HG03342 (cell line): ENCODE measurements at regions not wholly inside any gene's neighbourhood (a gene's known extent, or its start where the extent isn't known, plus 50 kb on each side); places are given as distances from the start of the nearest gene placed in this dataset.

Experiments used
- ATAC-seq: cut with Tn5 transposase; IDR thresholded peaks from one replicate; pipeline ENCODE4 v1.9.1; 2021; ENCODE audit warnings: mild to moderate bottlenecking, moderate library complexity; ENCODE audit not compliant: unreplicated experiment

- ATAC-seq, result no peak
These were observed 49.9 kb upstream of the ATP2B2 start for GRCh38 chr3:10555263-10555662.

DNA sequence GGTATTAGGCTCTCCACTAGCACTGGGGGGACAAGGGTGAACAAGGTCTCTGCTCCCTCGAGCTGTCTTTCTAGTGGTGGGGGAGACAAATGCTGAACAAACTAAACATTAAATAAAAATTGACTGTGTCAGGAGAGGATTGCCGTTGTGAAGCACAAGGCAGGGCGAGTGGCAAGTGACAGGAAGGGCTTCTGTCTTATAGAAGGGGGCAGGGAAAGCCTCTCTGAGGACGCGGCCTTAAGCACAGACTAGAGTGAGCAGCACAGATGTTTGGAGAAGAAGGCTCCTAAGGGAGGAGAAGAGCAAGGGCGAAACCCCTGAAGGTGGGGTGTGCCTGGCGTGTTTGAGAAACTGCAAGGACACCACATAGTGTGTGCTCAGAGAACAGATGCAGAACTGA lies 50.9 kb upstream of the ATP2B2 start:
- ATAC-seq, result no peak

- no peak for ATAC-seq
These were observed 51.9 kb upstream of the ATP2B2 start for GRCh38 chr3:10557250-10557649.

GRCh38 chr3:10557781-10558373 lies 52.5 kb upstream of the ATP2B2 start:
- no peak for ATAC-seq

GRCh38 chr3:10558736-10559135 lies 53.4 kb upstream of the ATP2B2 start:
- no peak for ATAC-seq

DNA sequence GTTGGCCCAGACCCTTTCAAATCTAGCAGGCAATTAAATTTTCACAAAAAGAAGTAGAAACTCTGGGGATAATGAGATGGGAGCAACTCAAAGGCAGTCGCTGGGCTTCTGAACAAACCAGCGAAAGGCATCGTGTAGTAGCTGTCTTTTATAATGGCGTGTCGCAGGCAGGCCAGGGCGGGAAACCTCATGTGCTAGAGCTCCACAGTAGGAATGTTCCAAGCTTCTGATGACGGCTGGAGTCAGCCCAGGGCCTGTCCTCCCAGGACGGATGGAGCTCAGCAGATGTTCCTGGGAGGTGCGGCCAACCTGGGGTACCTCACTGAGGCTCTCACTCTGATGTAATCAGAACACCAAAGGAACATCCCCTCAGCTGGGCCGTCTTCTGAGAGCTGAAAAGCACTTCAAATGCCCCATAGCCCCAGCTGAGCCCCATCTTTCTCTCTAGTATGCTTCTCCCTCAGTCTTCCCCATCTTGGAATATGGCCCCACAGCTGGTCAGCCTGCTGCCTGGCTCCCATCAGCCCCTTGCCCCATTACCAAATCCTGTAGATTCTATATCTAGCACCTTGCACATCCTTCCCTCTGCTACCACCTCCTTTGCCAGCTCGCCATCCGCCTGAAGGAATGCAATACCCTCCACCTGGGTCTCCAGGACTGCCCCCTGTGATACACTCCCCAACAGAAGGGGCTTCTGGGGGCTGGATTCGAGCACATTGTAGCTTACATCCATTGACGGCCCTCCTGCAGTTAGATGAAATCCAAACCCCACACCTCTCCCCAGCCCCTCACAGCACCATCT lies 54.9 kb upstream of the ATP2B2 start:
- no peak for ATAC-seq

- no peak for ATAC-seq
These were observed 56.0 kb upstream of the ATP2B2 start for GRCh38 chr3:10561162-10561945.

GRCh38 chr3:10561946-10562560 lies 56.7 kb upstream of the ATP2B2 start:
- no peak for ATAC-seq

DNA sequence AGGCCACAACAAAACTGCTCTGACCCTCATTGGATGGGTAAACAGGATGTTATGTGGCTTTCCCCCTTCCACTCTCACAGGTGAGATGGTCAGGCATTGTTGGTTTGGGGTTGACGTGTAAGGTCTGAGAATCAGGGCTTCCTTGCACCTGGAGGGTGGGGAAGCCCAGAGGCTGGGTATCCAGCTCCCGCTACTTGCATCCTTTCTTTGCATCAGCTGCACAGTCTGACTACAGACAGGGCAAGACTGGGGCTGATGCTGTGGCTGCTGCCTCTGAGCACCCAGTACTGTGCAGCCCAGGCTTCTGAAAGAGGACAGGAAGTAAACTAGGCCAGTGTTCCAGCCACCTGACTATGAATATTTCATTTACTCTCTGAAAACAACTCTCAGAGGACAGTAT lies 58.0 kb upstream of the ATP2B2 start:
- ATAC-seq, result no peak

- ATAC-seq, result no peak
These were observed 60.4 kb upstream of the ATP2B2 start for GRCh38 chr3:10565814-10566213.

- ATAC-seq, result no peak
These were observed 61.1 kb upstream of the ATP2B2 start for GRCh38 chr3:10566451-10566850.

DNA sequence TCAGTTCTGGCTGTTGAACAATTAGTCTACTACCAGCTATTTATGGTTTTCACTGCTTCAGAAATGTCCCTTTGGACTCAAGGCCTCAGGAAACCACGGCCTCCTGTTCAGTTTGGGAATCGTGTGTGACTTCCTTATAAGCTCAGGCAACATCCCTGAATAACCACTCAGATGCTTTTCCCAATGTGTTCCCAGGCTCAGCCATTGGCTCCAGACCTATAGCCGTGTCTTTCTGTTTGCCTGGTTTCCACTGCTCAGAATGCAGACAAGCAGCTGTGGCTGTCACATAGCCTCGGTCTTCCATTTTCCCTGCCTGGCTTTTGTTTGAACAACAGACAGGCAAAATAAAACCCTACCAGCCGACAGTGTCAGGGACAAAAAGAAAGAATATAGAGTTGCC lies 63.2 kb upstream of the ATP2B2 start:
- no peak for ATAC-seq

DNA sequence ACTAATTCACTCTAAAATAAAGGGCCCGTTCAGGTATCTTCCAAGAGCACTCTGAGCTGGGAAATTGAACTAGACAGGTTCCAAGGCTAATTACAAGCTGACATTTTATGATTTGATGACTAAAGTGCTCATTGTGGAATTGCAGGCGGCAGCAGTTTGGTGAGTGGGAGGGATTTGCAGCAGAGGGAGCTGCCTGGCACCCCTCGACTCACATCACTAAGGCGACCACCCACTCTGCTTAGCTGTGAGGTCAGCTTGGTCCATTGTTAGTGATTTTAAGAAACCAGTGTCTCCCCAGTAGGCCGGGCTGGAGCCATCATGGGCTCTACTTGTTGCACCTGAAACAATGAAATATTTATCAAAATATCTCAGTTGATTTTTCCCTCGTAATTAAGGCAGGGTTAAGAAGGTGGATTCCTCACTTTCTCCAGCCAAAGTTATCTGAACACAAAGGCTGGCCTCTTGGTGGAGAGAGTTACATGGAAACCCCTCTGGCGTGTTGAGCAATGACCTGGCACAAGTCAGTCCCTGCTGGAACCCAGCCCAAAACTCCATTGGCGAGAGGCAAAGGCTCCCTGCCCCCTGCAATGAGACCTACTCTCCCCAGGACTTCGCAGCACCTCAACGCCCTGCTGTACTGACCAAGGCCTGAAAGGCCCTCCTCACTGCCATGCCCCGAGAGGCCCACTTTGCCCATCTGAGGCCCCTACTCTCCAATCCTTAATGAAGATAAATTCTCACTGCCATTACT lies 65.0 kb upstream of the ATP2B2 start:
- no peak for ATAC-seq

GRCh38 chr3:10574101-10574620 lies 68.8 kb upstream of the ATP2B2 start:
- ATAC-seq, result no peak

- ATAC-seq, result no peak
These were observed 70.3 kb upstream of the ATP2B2 start for GRCh38 chr3:10575601-10576160.

DNA sequence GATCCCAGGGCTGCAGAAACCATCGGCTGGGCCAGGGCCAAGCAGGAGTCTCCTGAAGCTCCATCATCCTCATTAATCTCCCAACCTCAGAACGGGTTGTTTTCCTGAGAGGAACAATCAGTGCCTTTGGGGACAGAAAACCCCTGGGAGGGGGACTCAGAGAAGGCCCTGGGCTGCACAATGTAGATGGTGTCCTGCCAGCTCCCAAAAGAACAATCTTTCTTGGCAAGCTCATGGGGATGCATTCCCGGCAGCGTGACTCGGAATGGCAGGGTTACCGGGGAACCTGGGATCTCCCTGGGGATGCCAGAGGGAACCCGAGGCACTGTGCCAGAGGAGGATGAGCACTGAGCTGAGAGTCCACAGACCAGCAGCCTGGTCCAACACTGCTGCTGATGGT lies 72.1 kb upstream of the ATP2B2 start:
- no peak for ATAC-seq

DNA sequence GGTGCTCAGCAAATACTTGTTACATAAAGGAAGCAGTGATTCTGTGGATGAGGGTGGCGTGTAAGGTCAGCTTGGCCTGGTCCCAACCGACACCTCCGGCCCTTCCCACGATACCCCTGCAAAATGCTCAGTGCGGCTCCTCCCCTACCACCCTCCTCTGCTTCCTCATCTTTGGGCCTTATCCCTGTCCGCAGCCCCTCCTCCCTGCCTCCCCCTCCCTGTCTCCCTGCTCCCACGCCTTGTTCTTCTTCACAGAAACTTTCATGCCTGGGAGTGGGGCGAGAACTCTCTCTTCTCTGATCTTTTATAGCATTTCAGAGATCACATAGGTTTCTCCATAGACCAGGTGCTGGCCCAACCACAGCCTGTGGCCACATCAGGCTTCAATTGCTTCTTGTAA lies 75.0 kb upstream of the ATP2B2 start:
- ATAC-seq, result no peak

- ATAC-seq, result no peak
These were observed 75.9 kb upstream of the ATP2B2 start for GRCh38 chr3:10581251-10581650.

DNA sequence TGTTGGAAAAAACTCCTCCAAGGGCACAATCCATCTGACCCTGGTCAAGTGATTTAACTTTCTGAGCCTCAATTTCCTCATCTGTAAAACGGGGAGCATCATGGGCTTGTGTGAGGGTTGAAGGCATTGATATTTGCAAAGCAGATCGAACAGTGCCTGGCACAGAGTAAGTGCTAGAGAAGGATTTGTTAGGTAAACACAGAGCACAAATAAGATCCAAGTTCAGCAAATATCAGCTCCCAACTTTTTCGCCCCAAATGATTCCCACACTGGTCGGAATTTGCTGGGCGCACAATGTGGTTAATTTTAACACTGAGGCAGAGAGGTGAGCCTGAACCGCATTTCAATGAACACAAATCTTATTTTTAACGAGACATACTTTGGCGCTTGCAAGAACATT lies 76.3 kb upstream of the ATP2B2 start:
- no peak for ATAC-seq

GRCh38 chr3:10582733-10583132 lies 77.3 kb upstream of the ATP2B2 start:
- no peak for ATAC-seq
